IMR-90 (cell line): ENCODE measurements at regions not wholly inside any gene's neighbourhood (a gene's known extent, or its start where the extent isn't known, plus 50 kb on each side); places are given as distances from the start of the nearest gene placed in this dataset.

ENCODE experiments used
- ATAC-seq: fragments of 200-7000 bp; cut with Tn5 transposase; 2 replicates; pipeline ENCODE4 v1.9.1; 2020; ENCODE audit warnings: low read depth, mild to moderate bottlenecking, moderate library complexity
- BruUV-seq: library from RNA; stranded (reverse); fragments of 400-500 nt; replicated peaks from 2 replicates; lab custom pipeline; 2021; lab: Mats Ljungman, UMichigan
- CTCF ChIA-PET: fragments of 300-600 bp; formaldehyde crosslinking; extraction: SDS; loops from one replicate; lab custom pipeline; 2021; ENCODE audit warnings: antibody characterized with exemption; lab: Yijun Ruan, JAX
- POLR2A ChIA-PET: fragments of 300-600 bp; sonication (Branson Sonifier 250); formaldehyde crosslinking; loops from one replicate; lab custom pipeline; 2022; ENCODE audit warnings: antibody characterized with exemption; ENCODE audit not compliant: unreplicated experiment; lab: Charles Lee
- DNase-seq: peaks from one replicate; pipeline ENCODE4 v3.0.0; 2013
- H2AFZ ChIP-seq: replicated peaks from 2 replicates; pipeline ENCODE3; 2013; ENCODE audit warnings: low read length, mild to moderate bottlenecking; ENCODE audit not compliant: poor library complexity
- H2AK5ac ChIP-seq: 2 replicates; pipeline ENCODE4 v1.6.1; 2013; ENCODE audit warnings: low read depth, low read length, inconsistent platforms
- H2AK9ac ChIP-seq: replicated peaks from 2 replicates; pipeline ENCODE3; 2013; ENCODE audit warnings: mild to moderate bottlenecking, low read depth, low read length, moderate library complexity; ENCODE audit not compliant: poor library complexity
- H2BK120ac ChIP-seq: 2 replicates; pipeline ENCODE4 v1.6.1; 2013; ENCODE audit warnings: low read depth, low read length, inconsistent platforms
- H2BK15ac ChIP-seq: 3 replicates; pipeline ENCODE4 v1.6.1; 2013; ENCODE audit warnings: low read depth, low read length, inconsistent platforms
- H2BK20ac ChIP-seq: 2 replicates; pipeline ENCODE4 v1.6.1; 2013; ENCODE audit warnings: low read depth, mild to moderate bottlenecking, inconsistent platforms, low read length, moderate library complexity
- H2BK5ac ChIP-seq: 2 replicates; pipeline ENCODE4 v1.6.1; 2013; ENCODE audit warnings: mild to moderate bottlenecking, low read depth, low read length, inconsistent platforms; ENCODE audit not compliant: poor library complexity, severe bottlenecking
- H3K14ac ChIP-seq: replicated peaks from 2 replicates; pipeline ENCODE4 v1.6.1; 2013; ENCODE audit warnings: low read depth, low read length, inconsistent platforms
- H3K18ac ChIP-seq: 2 replicates; pipeline ENCODE4 v1.6.1; 2013; ENCODE audit warnings: low read depth, low read length, control low read depth
- H3K23ac ChIP-seq: 2 replicates; pipeline ENCODE4 v1.6.1; 2013; ENCODE audit warnings: low read depth, low read length, inconsistent platforms
- H3K27ac ChIP-seq: 2 replicates; pipeline ENCODE4 v1.5.1; 2013; ENCODE audit warnings: mild to moderate bottlenecking, control low read depth, low read length; ENCODE audit not compliant: insufficient read depth
- H3K27me3 ChIP-seq: 2 replicates; pipeline ENCODE4 v1.6.1; 2013; ENCODE audit warnings: low read length; ENCODE audit not compliant: control insufficient read depth, insufficient read depth
- H3K36me3 ChIP-seq: 2 replicates; pipeline ENCODE4 v1.6.1; 2013; ENCODE audit warnings: low read length, mixed read lengths; ENCODE audit not compliant: control insufficient read depth, insufficient read depth
- H3K4ac ChIP-seq: 2 replicates; pipeline ENCODE4 v1.6.1; 2013; ENCODE audit warnings: low read depth, low read length, inconsistent platforms
- H3K4me1 ChIP-seq: 2 replicates; pipeline ENCODE4 v1.6.1; 2013; ENCODE audit warnings: low read length, mixed read lengths; ENCODE audit not compliant: control insufficient read depth, insufficient read depth
- H3K4me2 ChIP-seq: 2 replicates; pipeline ENCODE4 v1.6.1; 2013; ENCODE audit warnings: low read depth, mild to moderate bottlenecking, control low read depth, low read length, moderate library complexity
- H3K4me3 ChIP-seq: 2 replicates; pipeline ENCODE4 v1.5.1; 2013; ENCODE audit warnings: low read depth, mild to moderate bottlenecking, control low read depth, low read length, moderate library complexity; ENCODE audit not compliant: insufficient read depth
- H3K56ac ChIP-seq: 2 replicates; pipeline ENCODE4 v1.6.1; 2013; ENCODE audit warnings: low read length, inconsistent platforms; ENCODE audit not compliant: insufficient read depth; ENCODE audit errors: extremely low read depth
- H3K79me1 ChIP-seq, 2 experiments: 2 replicates each; pipeline ENCODE4 v1.6.1; 2013; ENCODE audit warnings: low read length in 2 of 2, inconsistent platforms in 1 of 2, low read depth in 1 of 2
- H3K9ac ChIP-seq: 2 replicates; pipeline ENCODE4 v1.6.1; 2013; ENCODE audit warnings: low read depth, low read length, control low read depth
- H3K9me1 ChIP-seq: 2 replicates; pipeline ENCODE4 v1.6.1; 2013; ENCODE audit warnings: low read length, inconsistent platforms; ENCODE audit not compliant: insufficient read depth
- H3K9me3 ChIP-seq: 2 replicates; pipeline ENCODE4 v1.6.1; 2013; ENCODE audit warnings: low read length; ENCODE audit not compliant: control insufficient read depth, insufficient read depth
- H4K20me1 ChIP-seq: 2 replicates; pipeline ENCODE4 v1.6.1; 2013; ENCODE audit warnings: low read length, inconsistent platforms; ENCODE audit not compliant: insufficient read depth
- H4K5ac ChIP-seq: 2 replicates; pipeline ENCODE4 v1.6.1; 2013; ENCODE audit warnings: mild to moderate bottlenecking, low read depth, low read length, control low read depth
- H4K8ac ChIP-seq, 2 experiments: 2 replicates each; pipeline ENCODE4 v1.6.1; 2013; ENCODE audit warnings: low read depth in 2 of 2, low read length in 2 of 2, control low read depth in 1 of 2, inconsistent platforms in 1 of 2
- H4K91ac ChIP-seq: 2 replicates; pipeline ENCODE4 v1.6.1; 2013; ENCODE audit warnings: low read depth, low read length, inconsistent platforms; ENCODE audit not compliant: insufficient read depth
- CEBPB ChIP-seq: IDR thresholded peaks from 2 replicates; pipeline ENCODE4 v1.6.1; 2012; ENCODE audit warnings: low read depth, low read length, improper control_type of control experiment
- RFX5 ChIP-seq: IDR thresholded peaks from 2 replicates; pipeline ENCODE4 v1.8.0; 2012; ENCODE audit warnings: low read depth, mild to moderate bottlenecking, low read length, moderate library complexity
- SMC3 ChIP-seq: fragments of 150-350 bp; IDR thresholded peaks from 2 replicates; pipeline ENCODE4 v1.6.1; 2016; ENCODE audit warnings: low read depth, mild to moderate bottlenecking, antibody characterized with exemption, low read length, moderate library complexity
- WGBS, 2 experiments: methylation state at CpG; one replicate each; pipeline versions ENCODE4 v1.1.5 to v1.1.7; 2013; ENCODE audit warnings: missing lambda C conversion rate in 2 of 2; ENCODE audit not compliant: insufficient read length in 1 of 2; ENCODE audit errors: extremely low coverage in 2 of 2; 5-methylcytosine and 5-hydroxymethylcytosine counted together
- dilution Hi-C: fragments of 300-500 bp; cut with HindIII; formaldehyde crosslinking; loops from one replicate; pipeline ENCODE4 v1.14.3; 2018; ENCODE audit warnings: low sequenced_read_pairs; ENCODE audit not compliant: unreplicated experiment
- in situ Hi-C: fragments of 300-500 bp; cut with MboI; formaldehyde crosslinking; loops from 3 replicates; pipeline ENCODE4 v1.14.3; 2019; ENCODE audit warnings: low sequenced_read_pairs, inconsistent platforms, mixed read lengths
- intact Hi-C: fragments of 100-400 bp; cut with micrococcal nuclease; formaldehyde crosslinking; loops from 2 replicates; pipeline ENCODE4 v1.10.0; 2022

DNA sequence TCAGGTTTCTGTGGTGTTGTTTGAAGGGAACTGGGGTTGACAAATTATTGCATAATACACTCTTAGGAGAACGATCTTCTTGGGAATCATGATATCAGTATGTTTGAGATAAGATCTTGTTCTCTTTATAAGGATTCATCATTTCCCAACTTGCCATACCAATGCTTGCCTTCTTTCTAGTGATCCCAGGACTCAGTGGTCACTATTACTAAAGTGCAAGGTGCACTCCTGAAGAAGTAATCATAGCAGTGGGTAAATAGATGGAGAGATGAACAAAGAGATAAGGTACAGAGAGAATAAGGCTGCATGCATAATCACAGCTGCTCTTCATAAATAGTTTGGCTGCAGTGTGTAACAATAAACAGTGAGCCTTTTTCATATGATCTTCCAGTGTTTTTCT lies 404.0 kb downstream of the DOK5 start:
- WGBS, 2 experiments: no CpG with 5 or more reads among the region's 1 CpG
- dilution Hi-C loops: no loop called here
- POLR2A ChIA-PET: no interaction called here

More for the DNA sequence above, 404.0 kb downstream of the DOK5 start:
- H2AK9ac ChIP-seq: no peak overlapping the region
- H2AK5ac ChIP-seq: no peak overlapping the region
- H4K20me1 ChIP-seq: no peaks in the 10 kb centered on the region
- no peak overlapping the region for H2BK5ac ChIP-seq
- no peak overlapping the region for H2BK120ac ChIP-seq
- H2AFZ ChIP-seq: no peak overlapping the region
- CTCF ChIA-PET: no interaction called here
- H3K9ac ChIP-seq: no peak overlapping the region
- H3K27me3 ChIP-seq: no peaks in the 10 kb centered on the region
- no peak overlapping the region for H3K56ac ChIP-seq
- TF ChIP-seq SMC3 (no peak), CEBPB (peak; percentile 25; the same call in 1 of the 2 replicates), RFX5 (no peak)
- no peaks in the 10 kb centered on the region for H3K79me1 ChIP-seq
- H3K36me3 ChIP-seq: no peaks in the 10 kb centered on the region
- H4K91ac ChIP-seq: no peak overlapping the region
- no TSS peak for BruUV-seq
- intact Hi-C loops (no loop called here), in situ Hi-C loops (no loop called here)
- no peak overlapping the region for H3K4me3 ChIP-seq
- H3K27ac ChIP-seq: no peak overlapping the region
- H4K8ac ChIP-seq: no peak overlapping the region
- ATAC-seq (no peak), DNase-seq (no peak)
- H3K4me1 ChIP-seq: no peaks in the 10 kb centered on the region
- no peak overlapping the region for H2BK15ac ChIP-seq
- no peak overlapping the region for H3K18ac ChIP-seq
- no peak overlapping the region for H3K14ac ChIP-seq
- no peak overlapping the region for H3K4me2 ChIP-seq
- no peak overlapping the region for H3K23ac ChIP-seq
- no peak overlapping the region for H3K4ac ChIP-seq
- no peak overlapping the region for H4K5ac ChIP-seq
- no peaks in the 10 kb centered on the region for H3K9me1 ChIP-seq
- peaks cover 2% of the 10 kb centered on the region for H3K9me3 ChIP-seq
- no peak overlapping the region for H2BK20ac ChIP-seq
